NAMALWA (cell line): ENCODE measurements at regions not wholly inside any gene's neighbourhood (a gene's known extent, or its start where the extent isn't known, plus 50 kb on each side); places are given as distances from the start of the nearest gene placed in this dataset.
"Not testable (repeated sequence)": the region's sequence is repeated elsewhere in the genome, so short reads cannot be mapped to it uniquely, and the experiment has no call there.

Experiments used
- DNase-seq: peaks from one replicate; pipeline ENCODE4 v3.0.0-alpha.2; 2015; ENCODE audit warnings: low spot score

GRCh38 chr6:120804612-120805011 lies 529.7 kb downstream of the TBC1D32 start:
- DNase-seq, result no peak

GRCh38 chr6:120786682-120787081 lies 547.6 kb downstream of the TBC1D32 start:
- DNase-seq, result no peak

GRCh38 chr6:120786256-120786655 lies 548.0 kb downstream of the TBC1D32 start:
- no peak for DNase-seq

- no peak for DNase-seq
Observed at GRCh38 chr6:120785459-120786086, 548.7 kb downstream of the TBC1D32 start.

GRCh38 chr6:120779441-120779840 lies 554.8 kb downstream of the TBC1D32 start:
- no peak for DNase-seq

GRCh38 chr6:120775698-120776097 lies 558.6 kb downstream of the TBC1D32 start:
- DNase-seq, result no peak

- no peak for DNase-seq
Observed at GRCh38 chr6:120774275-120774674, 560.0 kb downstream of the TBC1D32 start.

GRCh38 chr6:120771019-120771418 lies 563.3 kb downstream of the TBC1D32 start:
- no peak for DNase-seq

- no peak for DNase-seq
Observed at GRCh38 chr6:120764312-120764711, 570.0 kb downstream of the TBC1D32 start.

GRCh38 chr6:120759570-120759969 lies 574.7 kb downstream of the TBC1D32 start:
- no peak for DNase-seq

- not testable (repeated sequence) for DNase-seq
Observed at GRCh38 chr6:120748574-120748973, 585.7 kb downstream of the TBC1D32 start.

GRCh38 chr6:120736740-120737139 lies 597.5 kb downstream of the TBC1D32 start:
- DNase-seq, result no peak

- no peak for DNase-seq
Observed at GRCh38 chr6:120735641-120736040, 598.6 kb downstream of the TBC1D32 start.

GRCh38 chr6:120711255-120711654 lies 623.0 kb downstream of the TBC1D32 start:
- no peak for DNase-seq

GRCh38 chr6:120700001-120700400 lies 634.3 kb downstream of the TBC1D32 start:
- no peak for DNase-seq

GRCh38 chr6:120686492-120686891 lies 647.8 kb downstream of the TBC1D32 start:
- no peak for DNase-seq

- no peak for DNase-seq
Observed at GRCh38 chr6:120682145-120682544, 652.1 kb downstream of the TBC1D32 start.

GRCh38 chr6:120681204-120681603 lies 653.1 kb downstream of the TBC1D32 start:
- no peak for DNase-seq

- DNase-seq, result no peak
Observed at GRCh38 chr6:120675886-120676285, 658.4 kb downstream of the TBC1D32 start.

GRCh38 chr6:120671519-120671918 lies 662.8 kb downstream of the TBC1D32 start:
- peak; percentile 11 for DNase-seq

- no peak for DNase-seq
Observed at GRCh38 chr6:120652506-120652905, 681.8 kb downstream of the TBC1D32 start.

- no peak for DNase-seq
Observed at GRCh38 chr6:120648713-120649112, 685.6 kb downstream of the TBC1D32 start.

GRCh38 chr6:120646101-120646500 lies 688.2 kb downstream of the TBC1D32 start:
- no peak for DNase-seq

GRCh38 chr6:120632975-120633374 lies 701.3 kb downstream of the TBC1D32 start:
- DNase-seq, result no peak
